BLaER1 treated with 17β-estradiol and CSF1 and Interleukin-3, amounts not matched to agents 10 nM and 100 nM (cell line): ENCODE measurements at regions not wholly inside any gene's neighbourhood (a gene's known extent, or its start where the extent isn't known, plus 50 kb on each side); places are given as distances from the start of the nearest gene placed in this dataset.

Source experiments
- H3K27ac ChIP-seq, 11 experiments: shearing (Covaris generic); formaldehyde crosslinking; 2 replicates each; pipeline ENCODE4 v1.8.1; 2022
- H3K27me3 ChIP-seq, 11 experiments: shearing (Covaris generic); formaldehyde crosslinking; 2 replicates each; pipeline ENCODE4 v1.8.1; 2022
- H3K36me3 ChIP-seq, 11 experiments: shearing (Covaris generic); formaldehyde crosslinking; 2 replicates each; pipeline ENCODE4 v1.8.1; 2022
- H3K4me1 ChIP-seq, 10 experiments: shearing (Covaris generic); formaldehyde crosslinking; 2 replicates each; pipeline ENCODE4 v1.8.1; 2022
- H3K4me2 ChIP-seq, 11 experiments: shearing (Covaris generic); formaldehyde crosslinking; 2 replicates each; pipeline ENCODE4 v1.8.1; 2022
- H3K4me3 ChIP-seq, 10 experiments: shearing (Covaris generic); formaldehyde crosslinking; 2 replicates each; pipeline ENCODE4 v1.8.1; 2022
- H3K9ac ChIP-seq, 11 experiments: shearing (Covaris generic); formaldehyde crosslinking; 2 replicates each; pipeline ENCODE4 v1.8.1; 2022
- H3K9me3 ChIP-seq, 11 experiments: shearing (Covaris generic); formaldehyde crosslinking; replicated peaks in 1 of 11; 2 replicates each; pipeline ENCODE4 v1.8.1; 2022
- H4K20me1 ChIP-seq, 11 experiments: shearing (Covaris generic); formaldehyde crosslinking; 2 replicates each; pipeline ENCODE4 v1.8.1; 2022
- Cebpa-rat ChIP-seq, 11 experiments: shearing (Covaris generic); IDR thresholded peaks; 2 replicates each; pipeline ENCODE4 v1.8.1; 2022

- Histone ChIP-seq H3K4me2 (peak overlapping the region in 3 of 11 experiments; percentile 60 to 73 (median 72); a peak in 6 of 22 replicates), H4K20me1 (no peaks in the 10 kb centered on the region), H3K36me3 (no peaks in the 10 kb centered on the region), H3K4me1 (peaks cover 0 to 80% (median 0%) of the 10 kb centered on the region in 10 experiments; a peak in 6 of 20 replicates), H3K27me3 (no peaks in the 10 kb centered on the region), H3K4me3 (no peak overlapping the region), H3K27ac (peak overlapping the region in 2 of 11 experiments; percentile 59 to 73; a peak in 4 of 22 replicates), H3K9me3 (no peaks in the 10 kb centered on the region), H3K9ac (peak overlapping the region in 1 of 11 experiments; percentile 39; a peak in 1 of 22 replicates)
- TF ChIP-seq Cebpa-rat (IDR thresholded peaks at IDR 0.05), result no peak
These were observed 123.6 kb upstream of the CCDC112 start for GRCh38 chr5:115419846-115420585.

GRCh38 chr5:115418788-115419187, 122.3 kb upstream of the CCDC112 start:
- no peaks in the 10 kb centered on the region for H3K27me3 ChIP-seq
- H3K4me2 ChIP-seq, result peak overlapping the region in 3 of 11 experiments; percentile 60 to 73 (median 72); a peak in 5 of 22 replicates
- H3K27ac ChIP-seq, result peak overlapping the region in 1 of 11 experiments; percentile 73; a peak in 1 of 22 replicates
- no peak for TF ChIP-seq Cebpa-rat (IDR thresholded peaks at IDR 0.05)
- H3K9me3 ChIP-seq, result no peaks in the 10 kb centered on the region
- H4K20me1 ChIP-seq, result no peaks in the 10 kb centered on the region
- H3K4me1 ChIP-seq, result peaks cover 0 to 87% (median 0%) of the 10 kb centered on the region in 10 experiments; a peak in 6 of 20 replicates
- no peak overlapping the region for H3K9ac ChIP-seq
- no peak overlapping the region for H3K4me3 ChIP-seq
- H3K36me3 ChIP-seq, result no peaks in the 10 kb centered on the region

GRCh38 chr5:115417076-115417475, 120.6 kb upstream of the CCDC112 start:
- Histone ChIP-seq H3K27ac (no peak overlapping the region), H3K4me3 (no peak overlapping the region), H3K9me3 (no peaks in the 10 kb centered on the region), H4K20me1 (no peaks in the 10 kb centered on the region), H3K27me3 (no peaks in the 10 kb centered on the region), H3K4me1 (peaks cover 0 to 72% (median 0%) of the 10 kb centered on the region in 10 experiments; a peak in 6 of 20 replicates), H3K9ac (no peak overlapping the region), H3K36me3 (no peaks in the 10 kb centered on the region), H3K4me2 (peak overlapping the region in 2 of 11 experiments; percentile 9 to 72; a peak in 4 of 22 replicates)
- TF ChIP-seq Cebpa-rat (IDR thresholded peaks at IDR 0.05), result no peak

- H3K4me3 ChIP-seq, result no peak overlapping the region
- H3K4me1 ChIP-seq, result peaks cover 0 to 66% (median 0%) of the 10 kb centered on the region in 10 experiments; a peak in 6 of 20 replicates
- no peak for TF ChIP-seq Cebpa-rat (IDR thresholded peaks at IDR 0.05)
- no peaks in the 10 kb centered on the region for H3K9me3 ChIP-seq
- peak overlapping the region in 3 of 11 experiments; percentile 34 to 73 (median 49); a peak in 6 of 22 replicates for H3K27ac ChIP-seq
- H3K36me3 ChIP-seq, result no peaks in the 10 kb centered on the region
- no peaks in the 10 kb centered on the region for H4K20me1 ChIP-seq
- peak overlapping the region in 2 of 11 experiments; percentile 72 to 77; a peak in 4 of 22 replicates for H3K4me2 ChIP-seq
- H3K9ac ChIP-seq, result peak overlapping the region in 1 of 11 experiments; percentile 26; a peak in 1 of 22 replicates
- H3K27me3 ChIP-seq, result no peaks in the 10 kb centered on the region
These were observed 118.7 kb upstream of the CCDC112 start for GRCh38 chr5:115415143-115415491.

GRCh38 chr5:115414406-115415142, 118.1 kb upstream of the CCDC112 start:
- Histone ChIP-seq H3K9ac (peak overlapping the region in 1 of 11 experiments; percentile 26; a peak in 1 of 22 replicates), H3K4me3 (no peak overlapping the region), H3K27ac (peak overlapping the region in 3 of 11 experiments; percentile 48 to 73 (median 49); a peak in 6 of 22 replicates), H3K36me3 (no peaks in the 10 kb centered on the region), H3K4me1 (peaks cover 0 to 61% (median 0%) of the 10 kb centered on the region in 10 experiments; a peak in 5 of 20 replicates), H3K4me2 (peak overlapping the region in 2 of 11 experiments; percentile 72 to 77; a peak in 4 of 22 replicates), H3K27me3 (no peaks in the 10 kb centered on the region), H3K9me3 (no peaks in the 10 kb centered on the region), H4K20me1 (no peaks in the 10 kb centered on the region)
- TF ChIP-seq Cebpa-rat (IDR thresholded peaks at IDR 0.05), result no peak

- peak overlapping the region in 2 of 11 experiments; percentile 48 to 73; a peak in 3 of 22 replicates for H3K27ac ChIP-seq
- H3K4me1 ChIP-seq, result peaks cover 0 to 60% (median 0%) of the 10 kb centered on the region in 10 experiments; a peak in 4 of 20 replicates
- no peaks in the 10 kb centered on the region for H3K27me3 ChIP-seq
- no peak for TF ChIP-seq Cebpa-rat (IDR thresholded peaks at IDR 0.05)
- no peaks in the 10 kb centered on the region for H4K20me1 ChIP-seq
- H3K4me2 ChIP-seq, result peak overlapping the region in 2 of 11 experiments; percentile 72 to 77; a peak in 4 of 22 replicates
- H3K36me3 ChIP-seq, result no peaks in the 10 kb centered on the region
- no peak overlapping the region for H3K9ac ChIP-seq
- H3K9me3 ChIP-seq, result no peaks in the 10 kb centered on the region
- no peak overlapping the region for H3K4me3 ChIP-seq
These were observed 117.2 kb upstream of the CCDC112 start for GRCh38 chr5:115413651-115414050.

GRCh38 chr5:115409094-115409493, 112.6 kb upstream of the CCDC112 start:
- no peak overlapping the region for H3K27ac ChIP-seq
- TF ChIP-seq Cebpa-rat (IDR thresholded peaks at IDR 0.05), result no peak

GRCh38 chr5:115402822-115403577, 106.5 kb upstream of the CCDC112 start:
- H3K27ac ChIP-seq, result no peak overlapping the region
- no peaks in the 10 kb centered on the region for H4K20me1 ChIP-seq
- H3K4me1 ChIP-seq, result peaks cover 0 to 8% (median 0%) of the 10 kb centered on the region in 10 experiments; a peak in 1 of 20 replicates
- H3K4me3 ChIP-seq, result no peak overlapping the region
- H3K9me3 ChIP-seq, result no peaks in the 10 kb centered on the region
- H3K4me2 ChIP-seq, result no peak overlapping the region
- no peaks in the 10 kb centered on the region for H3K27me3 ChIP-seq
- H3K9ac ChIP-seq, result no peak overlapping the region
- no peak for TF ChIP-seq Cebpa-rat (IDR thresholded peaks at IDR 0.05)
- no peaks in the 10 kb centered on the region for H3K36me3 ChIP-seq

More at GRCh38 chr5:115409094-115409493, 112.6 kb upstream of the CCDC112 start:
- Histone ChIP-seq H4K20me1 (no peaks in the 10 kb centered on the region), H3K4me2 (peak overlapping the region in 1 of 11 experiments; percentile 15; a peak in 2 of 22 replicates), H3K9ac (no peak overlapping the region), H3K4me1 (peaks cover 0 to 21% (median 0%) of the 10 kb centered on the region in 10 experiments; a peak in 4 of 20 replicates), H3K36me3 (no peaks in the 10 kb centered on the region), H3K4me3 (no peak overlapping the region), H3K27me3 (no peaks in the 10 kb centered on the region), H3K9me3 (no peaks in the 10 kb centered on the region)
